Tibial nerve (tissue), 4 donors: ENCODE measurements at regions not wholly inside any gene's neighbourhood (a gene's known extent, or its start where the extent isn't known, plus 50 kb on each side); places are given as distances from the start of the nearest gene placed in this dataset.

Experiments used
- EP300 ChIP-seq, 2 donors: sonication (generic); formaldehyde crosslinking; IDR thresholded peaks; one replicate each; pipeline ENCODE4 v1.6.1; 2017; ENCODE audit warnings: antibody characterized with exemption in 2 of 2, mild to moderate bottlenecking in 1 of 2
- POLR2A ChIP-seq, 2 donors: fragments of 450-650 bp; IDR thresholded peaks; one replicate each; pipeline ENCODE4 v1.6.1; 2017; ENCODE audit warnings: antibody characterized with exemption in 2 of 2, mild to moderate bottlenecking in 2 of 2, moderate library complexity in 2 of 2
- TF ChIP-seq, protein P1 (sequence below), 5 experiments: fragments of 200-600 bp in 3 of 5; fragments of 450-650 bp in 2 of 5; sonication (generic) in 3 of 5; IDR thresholded peaks; one replicate each; pipeline ENCODE4 v1.5.1; 2016 to 2019; ENCODE audit warnings: antibody characterized with exemption in 5 of 5, mild to moderate bottlenecking in 3 of 5, moderate library complexity in 2 of 5

DNA sequence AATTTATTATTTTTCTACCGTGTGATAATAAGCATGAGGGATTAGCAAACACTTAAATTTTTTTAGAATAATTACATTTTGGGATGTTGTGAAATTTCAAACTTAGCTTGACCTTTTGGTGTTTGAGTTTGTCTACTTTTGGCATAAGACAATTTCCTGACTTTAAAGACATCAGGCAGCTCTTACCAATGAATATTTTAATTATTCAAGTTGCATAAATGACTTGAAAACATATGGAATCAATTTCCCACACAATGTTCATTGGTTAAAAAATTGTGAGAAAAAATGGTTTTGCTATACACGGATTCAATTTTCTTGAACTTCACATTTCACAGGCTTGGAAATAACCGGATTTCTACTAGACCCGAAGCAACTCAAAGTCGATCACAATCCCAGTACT is 243.4 kb downstream of the IKZF2 start:
- TF ChIP-seq, protein P1, sequence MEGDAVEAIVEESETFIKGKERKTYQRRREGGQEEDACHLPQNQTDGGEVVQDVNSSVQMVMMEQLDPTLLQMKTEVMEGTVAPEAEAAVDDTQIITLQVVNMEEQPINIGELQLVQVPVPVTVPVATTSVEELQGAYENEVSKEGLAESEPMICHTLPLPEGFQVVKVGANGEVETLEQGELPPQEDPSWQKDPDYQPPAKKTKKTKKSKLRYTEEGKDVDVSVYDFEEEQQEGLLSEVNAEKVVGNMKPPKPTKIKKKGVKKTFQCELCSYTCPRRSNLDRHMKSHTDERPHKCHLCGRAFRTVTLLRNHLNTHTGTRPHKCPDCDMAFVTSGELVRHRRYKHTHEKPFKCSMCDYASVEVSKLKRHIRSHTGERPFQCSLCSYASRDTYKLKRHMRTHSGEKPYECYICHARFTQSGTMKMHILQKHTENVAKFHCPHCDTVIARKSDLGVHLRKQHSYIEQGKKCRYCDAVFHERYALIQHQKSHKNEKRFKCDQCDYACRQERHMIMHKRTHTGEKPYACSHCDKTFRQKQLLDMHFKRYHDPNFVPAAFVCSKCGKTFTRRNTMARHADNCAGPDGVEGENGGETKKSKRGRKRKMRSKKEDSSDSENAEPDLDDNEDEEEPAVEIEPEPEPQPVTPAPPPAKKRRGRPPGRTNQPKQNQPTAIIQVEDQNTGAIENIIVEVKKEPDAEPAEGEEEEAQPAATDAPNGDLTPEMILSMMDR (IDR thresholded peaks at IDR 0.05) = no peak
- TF ChIP-seq EP300 (IDR thresholded peaks at IDR 0.05) = no peak
- TF ChIP-seq POLR2A (IDR thresholded peaks at IDR 0.05) = no peak
